IMR-90 (cell line): ENCODE measurements at regions not wholly inside any gene's neighbourhood (a gene's known extent, or its start where the extent isn't known, plus 50 kb on each side); places are given as distances from the start of the nearest gene placed in this dataset.

Experiments used
- ATAC-seq: fragments of 200-7000 bp; cut with Tn5 transposase; 2 replicates; pipeline ENCODE4 v1.9.1; 2020; ENCODE audit warnings: low read depth, mild to moderate bottlenecking, moderate library complexity
- BruUV-seq: library from RNA; stranded (reverse); fragments of 400-500 nt; replicated peaks from 2 replicates; lab custom pipeline; 2021; lab: Mats Ljungman, UMichigan
- CTCF ChIA-PET: fragments of 300-600 bp; formaldehyde crosslinking; extraction: SDS; loops from one replicate; lab custom pipeline; 2021; ENCODE audit warnings: antibody characterized with exemption; lab: Yijun Ruan, JAX
- POLR2A ChIA-PET: fragments of 300-600 bp; sonication (Branson Sonifier 250); formaldehyde crosslinking; loops from one replicate; lab custom pipeline; 2022; ENCODE audit warnings: antibody characterized with exemption; ENCODE audit not compliant: unreplicated experiment; lab: Charles Lee
- DNase-seq: peaks from one replicate; pipeline ENCODE4 v3.0.0; 2013
- H2AFZ ChIP-seq: replicated peaks from 2 replicates; pipeline ENCODE3; 2013; ENCODE audit warnings: low read length, mild to moderate bottlenecking; ENCODE audit not compliant: poor library complexity
- H2AK5ac ChIP-seq: 2 replicates; pipeline ENCODE4 v1.6.1; 2013; ENCODE audit warnings: low read depth, low read length, inconsistent platforms
- H2AK9ac ChIP-seq: replicated peaks from 2 replicates; pipeline ENCODE3; 2013; ENCODE audit warnings: mild to moderate bottlenecking, low read depth, low read length, moderate library complexity; ENCODE audit not compliant: poor library complexity
- H2BK120ac ChIP-seq: 2 replicates; pipeline ENCODE4 v1.6.1; 2013; ENCODE audit warnings: low read depth, low read length, inconsistent platforms
- H2BK15ac ChIP-seq: 3 replicates; pipeline ENCODE4 v1.6.1; 2013; ENCODE audit warnings: low read depth, low read length, inconsistent platforms
- H2BK20ac ChIP-seq: 2 replicates; pipeline ENCODE4 v1.6.1; 2013; ENCODE audit warnings: low read depth, mild to moderate bottlenecking, inconsistent platforms, low read length, moderate library complexity
- H2BK5ac ChIP-seq: 2 replicates; pipeline ENCODE4 v1.6.1; 2013; ENCODE audit warnings: mild to moderate bottlenecking, low read depth, low read length, inconsistent platforms; ENCODE audit not compliant: poor library complexity, severe bottlenecking
- H3K14ac ChIP-seq: replicated peaks from 2 replicates; pipeline ENCODE4 v1.6.1; 2013; ENCODE audit warnings: low read depth, low read length, inconsistent platforms
- H3K18ac ChIP-seq: 2 replicates; pipeline ENCODE4 v1.6.1; 2013; ENCODE audit warnings: low read depth, low read length, control low read depth
- H3K23ac ChIP-seq: 2 replicates; pipeline ENCODE4 v1.6.1; 2013; ENCODE audit warnings: low read depth, low read length, inconsistent platforms
- H3K27ac ChIP-seq: 2 replicates; pipeline ENCODE4 v1.5.1; 2013; ENCODE audit warnings: mild to moderate bottlenecking, control low read depth, low read length; ENCODE audit not compliant: insufficient read depth
- H3K27me3 ChIP-seq: 2 replicates; pipeline ENCODE4 v1.6.1; 2013; ENCODE audit warnings: low read length; ENCODE audit not compliant: control insufficient read depth, insufficient read depth
- H3K36me3 ChIP-seq: 2 replicates; pipeline ENCODE4 v1.6.1; 2013; ENCODE audit warnings: low read length, mixed read lengths; ENCODE audit not compliant: control insufficient read depth, insufficient read depth
- H3K4ac ChIP-seq: 2 replicates; pipeline ENCODE4 v1.6.1; 2013; ENCODE audit warnings: low read depth, low read length, inconsistent platforms
- H3K4me1 ChIP-seq: 2 replicates; pipeline ENCODE4 v1.6.1; 2013; ENCODE audit warnings: low read length, mixed read lengths; ENCODE audit not compliant: control insufficient read depth, insufficient read depth
- H3K4me2 ChIP-seq: 2 replicates; pipeline ENCODE4 v1.6.1; 2013; ENCODE audit warnings: low read depth, mild to moderate bottlenecking, control low read depth, low read length, moderate library complexity
- H3K4me3 ChIP-seq: 2 replicates; pipeline ENCODE4 v1.5.1; 2013; ENCODE audit warnings: low read depth, mild to moderate bottlenecking, control low read depth, low read length, moderate library complexity; ENCODE audit not compliant: insufficient read depth
- H3K56ac ChIP-seq: 2 replicates; pipeline ENCODE4 v1.6.1; 2013; ENCODE audit warnings: low read length, inconsistent platforms; ENCODE audit not compliant: insufficient read depth; ENCODE audit errors: extremely low read depth
- H3K79me1 ChIP-seq, 2 experiments: 2 replicates each; pipeline ENCODE4 v1.6.1; 2013; ENCODE audit warnings: low read length in 2 of 2, inconsistent platforms in 1 of 2, low read depth in 1 of 2
- H3K9ac ChIP-seq: 2 replicates; pipeline ENCODE4 v1.6.1; 2013; ENCODE audit warnings: low read depth, low read length, control low read depth
- H3K9me1 ChIP-seq: 2 replicates; pipeline ENCODE4 v1.6.1; 2013; ENCODE audit warnings: low read length, inconsistent platforms; ENCODE audit not compliant: insufficient read depth
- H3K9me3 ChIP-seq: 2 replicates; pipeline ENCODE4 v1.6.1; 2013; ENCODE audit warnings: low read length; ENCODE audit not compliant: control insufficient read depth, insufficient read depth
- H4K20me1 ChIP-seq: 2 replicates; pipeline ENCODE4 v1.6.1; 2013; ENCODE audit warnings: low read length, inconsistent platforms; ENCODE audit not compliant: insufficient read depth
- H4K5ac ChIP-seq: 2 replicates; pipeline ENCODE4 v1.6.1; 2013; ENCODE audit warnings: mild to moderate bottlenecking, low read depth, low read length, control low read depth
- H4K8ac ChIP-seq, 2 experiments: 2 replicates each; pipeline ENCODE4 v1.6.1; 2013; ENCODE audit warnings: low read depth in 2 of 2, low read length in 2 of 2, control low read depth in 1 of 2, inconsistent platforms in 1 of 2
- H4K91ac ChIP-seq: 2 replicates; pipeline ENCODE4 v1.6.1; 2013; ENCODE audit warnings: low read depth, low read length, inconsistent platforms; ENCODE audit not compliant: insufficient read depth
- BHLHE40 ChIP-seq: fragments of 150-350 bp; IDR thresholded peaks from 2 replicates; pipeline ENCODE4 v1.6.1; 2016; ENCODE audit warnings: mild to moderate bottlenecking, low read depth, low read length
- CEBPB ChIP-seq: IDR thresholded peaks from 2 replicates; pipeline ENCODE4 v1.6.1; 2012; ENCODE audit warnings: low read depth, low read length, improper control_type of control experiment
- CHD1 ChIP-seq: IDR thresholded peaks from 2 replicates; pipeline ENCODE4 v1.6.1; 2012; ENCODE audit warnings: low read depth, low read length, improper control_type of control experiment
- ELK1 ChIP-seq: fragments of 150-350 bp; IDR thresholded peaks from 2 replicates; pipeline ENCODE4 v1.6.1; 2016; ENCODE audit warnings: low read depth, mild to moderate bottlenecking, low read length, moderate library complexity, borderline replicate concordance
- FOS ChIP-seq: fragments of 150-350 bp; IDR thresholded peaks from 2 replicates; pipeline ENCODE4 v1.6.1; 2016; ENCODE audit warnings: low read depth, low read length
- MAFK ChIP-seq: IDR thresholded peaks from 2 replicates; pipeline ENCODE4 v1.6.1; 2012; ENCODE audit warnings: low read depth, low read length, improper control_type of control experiment
- MAZ ChIP-seq: IDR thresholded peaks from 2 replicates; pipeline ENCODE4 v1.6.1; 2012; ENCODE audit warnings: low read depth, mild to moderate bottlenecking, low read length, improper control_type of control experiment, moderate library complexity, borderline replicate concordance
- MXI1 ChIP-seq: IDR thresholded peaks from 2 replicates; pipeline ENCODE4 v1.6.1; 2012; ENCODE audit warnings: low read depth, mild to moderate bottlenecking, low read length, moderate library complexity, borderline replicate concordance
- NFE2L2 ChIP-seq: fragments of 150-350 bp; IDR thresholded peaks from 2 replicates; pipeline ENCODE4 v1.6.1; 2016; ENCODE audit warnings: low read depth, mild to moderate bottlenecking, low read length
- POLR2A ChIP-seq: IDR thresholded peaks from 2 replicates; pipeline ENCODE4 v1.6.1; 2012; ENCODE audit warnings: mild to moderate bottlenecking, low read depth, low read length
- RAD21 ChIP-seq: IDR thresholded peaks from 2 replicates; pipeline ENCODE4 v1.6.1; 2012; ENCODE audit warnings: low read length, improper control_type of control experiment
- RCOR1 ChIP-seq: IDR thresholded peaks from 2 replicates; pipeline ENCODE4 v1.6.1; 2012; ENCODE audit warnings: mild to moderate bottlenecking, low read length, improper control_type of control experiment; ENCODE audit not compliant: insufficient replicate concordance
- RFX5 ChIP-seq: IDR thresholded peaks from 2 replicates; pipeline ENCODE4 v1.8.0; 2012; ENCODE audit warnings: low read depth, mild to moderate bottlenecking, low read length, moderate library complexity
- SMC3 ChIP-seq: fragments of 150-350 bp; IDR thresholded peaks from 2 replicates; pipeline ENCODE4 v1.6.1; 2016; ENCODE audit warnings: low read depth, mild to moderate bottlenecking, antibody characterized with exemption, low read length, moderate library complexity
- USF2 ChIP-seq: fragments of 150-350 bp; IDR thresholded peaks from 2 replicates; pipeline ENCODE4 v1.6.1; 2017; ENCODE audit warnings: mild to moderate bottlenecking, antibody characterized with exemption, low read length, low read depth
- WGBS, 2 experiments: methylation state at CpG; one replicate each; pipeline versions ENCODE4 v1.1.5 to v1.1.7; 2013; ENCODE audit warnings: missing lambda C conversion rate in 2 of 2; ENCODE audit not compliant: insufficient read length in 1 of 2; ENCODE audit errors: extremely low coverage in 2 of 2; 5-methylcytosine and 5-hydroxymethylcytosine counted together
- dilution Hi-C: fragments of 300-500 bp; cut with HindIII; formaldehyde crosslinking; loops from one replicate; pipeline ENCODE4 v1.14.3; 2018; ENCODE audit warnings: low sequenced_read_pairs; ENCODE audit not compliant: unreplicated experiment
- in situ Hi-C: fragments of 300-500 bp; cut with MboI; formaldehyde crosslinking; loops from 3 replicates; pipeline ENCODE4 v1.14.3; 2019; ENCODE audit warnings: low sequenced_read_pairs, inconsistent platforms, mixed read lengths
- intact Hi-C: fragments of 100-400 bp; cut with micrococcal nuclease; formaldehyde crosslinking; loops from 2 replicates; pipeline ENCODE4 v1.10.0; 2022

- no peak for TF ChIP-seq ELK1
- no peak for TF ChIP-seq MXI1
- TF ChIP-seq BHLHE40: no peak
- TF ChIP-seq USF2: no peak
- TF ChIP-seq POLR2A: no peak
- no peak for TF ChIP-seq RFX5
- no peak for TF ChIP-seq NFE2L2
- TF ChIP-seq MAFK: no peak
- no peak for TF ChIP-seq RCOR1
- no peak for TF ChIP-seq CEBPB
- no peak for TF ChIP-seq RAD21
- no peak for TF ChIP-seq CHD1
- no peak for TF ChIP-seq FOS
- no peak for TF ChIP-seq SMC3
- TF ChIP-seq MAZ: no peak
- H3K56ac ChIP-seq: no peak overlapping the region
- POLR2A ChIA-PET: no interaction called here
- intact Hi-C loops (no loop called here), in situ Hi-C loops (no loop called here), dilution Hi-C loops (no loop called here)
- H2BK120ac ChIP-seq: no peak overlapping the region
- H3K4me1 ChIP-seq: no peaks in the 10 kb centered on the region
- no peak overlapping the region for H2AFZ ChIP-seq
- H3K27me3 ChIP-seq: no peaks in the 10 kb centered on the region
- no peak overlapping the region for H3K27ac ChIP-seq
- H2AK5ac ChIP-seq: no peak overlapping the region
- H3K18ac ChIP-seq: no peak overlapping the region
- H3K14ac ChIP-seq: no peak overlapping the region
- H3K4me3 ChIP-seq: no peak overlapping the region
- no peak overlapping the region for H3K9ac ChIP-seq
- H4K8ac ChIP-seq: no peak overlapping the region
- no CpG with 5 or more reads among the region's 2 CpGs for WGBS, 2 experiments
- no peak overlapping the region for H3K4ac ChIP-seq
- ATAC-seq (no peak), DNase-seq (no peak)
- BruUV-seq: no TSS peak
- CTCF ChIA-PET: no interaction called here
- no peak overlapping the region for H4K91ac ChIP-seq
- H3K36me3 ChIP-seq: no peaks in the 10 kb centered on the region
- H3K23ac ChIP-seq: no peak overlapping the region
- H3K79me1 ChIP-seq: no peaks in the 10 kb centered on the region
- H2BK15ac ChIP-seq: no peak overlapping the region
- no peaks in the 10 kb centered on the region for H3K9me3 ChIP-seq
- H2BK20ac ChIP-seq: no peak overlapping the region
- H4K5ac ChIP-seq: no peak overlapping the region
- no peaks in the 10 kb centered on the region for H4K20me1 ChIP-seq
- no peak overlapping the region for H2BK5ac ChIP-seq
- H2AK9ac ChIP-seq: no peak overlapping the region
- no peak overlapping the region for H3K4me2 ChIP-seq
- 0 out of 2 replicates have a peak, but pooled peaks cover 3% of the 10 kb centered on the region for H3K9me1 ChIP-seq
Observed at GRCh38 chr7:12868027-12868426, 180.6 kb downstream of the ARL4A start.
